Naive thymus-derived CD4-positive, alpha-beta T cell (primary cell): ENCODE measurements at regions not wholly inside any gene's neighbourhood (a gene's known extent, or its start where the extent isn't known, plus 50 kb on each side); places are given as distances from the start of the nearest gene placed in this dataset.
A peak's percentile ranks its signal among the peaks of the same experiment; 100 is the strongest.

Experiments used
- ATAC-seq: fragments of 150-1000 bp; cut with Tn5 transposase; 2 replicates; pipeline ENCODE4 v1.10.0; 2021; ENCODE audit warnings: mild to moderate bottlenecking, moderate library complexity
- CTCF ChIA-PET: fragments of 350-600 bp; sonication (Branson Sonifier 250); formaldehyde crosslinking; loops from one replicate; lab custom pipeline; 2021; ENCODE audit warnings: antibody characterized with exemption; lab: Charles Lee
- POLR2A ChIA-PET: fragments of 350-600 bp; sonication (Branson Sonifier 250); formaldehyde crosslinking; loops from one replicate; lab custom pipeline; 2021; ENCODE audit warnings: antibody characterized with exemption, inconsistent platforms; lab: Charles Lee
- DNase-seq, 9 donors: peaks; one replicate each; pipeline versions ENCODE4 v3.0.0 to v3.0.0-alpha.2; 2020 to 2022; ENCODE audit warnings: mixed read lengths in 1 of 9
- H3K27ac ChIP-seq: one replicate; pipeline ENCODE4 v1.7.0; 2013; ENCODE audit warnings: mild to moderate bottlenecking, low read depth, low read length, moderate library complexity
- H3K27me3 ChIP-seq, 2 donors: one replicate each; pipeline ENCODE4 v1.7.0; 2013; ENCODE audit warnings: low read length in 2 of 2, mild to moderate bottlenecking in 2 of 2, moderate library complexity in 2 of 2; ENCODE audit not compliant: control insufficient read depth in 2 of 2, insufficient read depth in 2 of 2
- H3K36me3 ChIP-seq, 3 experiments: 1 replicate in 2 of 3; 2 replicates in 1 of 3; pipeline ENCODE4 v1.7.0; 2013; ENCODE audit warnings: low read length in 3 of 3, mild to moderate bottlenecking in 3 of 3, moderate library complexity in 1 of 3; ENCODE audit not compliant: insufficient read depth in 3 of 3, control insufficient read depth in 2 of 3
- H3K4me1 ChIP-seq, 2 donors: one replicate each; pipeline ENCODE4 v1.7.0; 2013; ENCODE audit warnings: low read length in 2 of 2, mild to moderate bottlenecking in 2 of 2, moderate library complexity in 1 of 2; ENCODE audit not compliant: control insufficient read depth in 2 of 2, insufficient read depth in 2 of 2
- H3K4me3 ChIP-seq: 2 replicates; pipeline ENCODE4 v1.7.0; 2013; ENCODE audit warnings: mild to moderate bottlenecking, low read length
- H3K9me3 ChIP-seq, 3 experiments: 1 replicate in 2 of 3; 2 replicates in 1 of 3; pipeline ENCODE4 v1.7.0; 2013; ENCODE audit warnings: low read length in 3 of 3; ENCODE audit not compliant: control insufficient read depth in 2 of 3
- H3K27ac Mint-ChIP-seq, 9 donors: one replicate each; pipeline ENCODE4 v1.8.0; 2020 to 2022; ENCODE audit warnings: mixed read lengths in 9 of 9, mild to moderate bottlenecking in 8 of 9, moderate library complexity in 5 of 9, inconsistent platforms in 2 of 9
- H3K27me3 Mint-ChIP-seq, 5 donors: one replicate each; pipeline ENCODE4 v1.8.0; 2021 to 2022; ENCODE audit warnings: mixed read lengths in 5 of 5, mild to moderate bottlenecking in 1 of 5
- H3K36me3 Mint-ChIP-seq, 5 donors: one replicate each; pipeline ENCODE4 v1.8.0; 2020 to 2022; ENCODE audit warnings: mixed read lengths in 5 of 5, mild to moderate bottlenecking in 3 of 5, inconsistent platforms in 1 of 5
- H3K4me1 Mint-ChIP-seq, 7 donors: one replicate each; pipeline ENCODE4 v1.8.0; 2020 to 2022; ENCODE audit warnings: mixed read lengths in 7 of 7, mild to moderate bottlenecking in 3 of 7, inconsistent platforms in 1 of 7
- H3K4me3 Mint-ChIP-seq, 10 donors: one replicate each; pipeline ENCODE4 v1.8.0; 2020 to 2022; ENCODE audit warnings: mild to moderate bottlenecking in 10 of 10, mixed read lengths in 10 of 10, moderate library complexity in 6 of 10, inconsistent platforms in 2 of 10
- H3K9me3 Mint-ChIP-seq, 11 donors: one replicate each; pipeline ENCODE4 v1.8.0; 2020 to 2022; ENCODE audit warnings: mixed read lengths in 11 of 11, mild to moderate bottlenecking in 4 of 11, inconsistent platforms in 1 of 11, moderate library complexity in 1 of 11
- intact Hi-C, 2 donors: fragments of 100-400 bp; cut with micrococcal nuclease; formaldehyde crosslinking; loops; one replicate each; pipeline ENCODE4 v1.15.1; 2023

GRCh38 chrX:40177117-40177430, 79.3 kb upstream of the BCOR start:
- POLR2A ChIA-PET, result interaction anchor here (0.6 to 5.2 kb wide), 27 partner anchors 9 to 982 kb away, joined by 3 to 66 read pairs (median 6); partner anchors contain the start of gene BCOR
- peak overlapping the region; percentile 98 for H3K27ac ChIP-seq
- H3K4me1 ChIP-seq, result peaks cover 12 to 15% of the 10 kb centered on the region in 2 donors
- Mint-ChIP-seq H3K4me1 (peaks cover 5 to 42% (median 32%) of the 10 kb centered on the region in 7 donors), H3K27ac (peak overlapping the region; percentile 90 to 99 (median 98)), H3K27me3 (no peaks in the 10 kb centered on the region), H3K9me3 (peaks cover 0 to 5% (median 0%) of the 10 kb centered on the region in 11 donors), H3K36me3 (no peaks in the 10 kb centered on the region), H3K4me3 (peak overlapping the region; percentile 84 to 92 (median 90))
- H3K27me3 ChIP-seq, result no peaks in the 10 kb centered on the region
- H3K9me3 ChIP-seq, result no peaks in the 10 kb centered on the region
- ATAC-seq, result peak; percentile 8
- peak overlapping the region; percentile 55 for H3K4me3 ChIP-seq
- peak in 1 of 9 donors; percentile 44 for DNase-seq
- CTCF ChIA-PET, result interaction anchor here (1.8 to 2.2 kb wide), 2 partner anchors 68 to 90 kb away, joined by 5 to 10 read pairs; no protein-coding TSS in a partner anchor
- no peaks in the 10 kb centered on the region for H3K36me3 ChIP-seq
- intact Hi-C loops, result loop anchor here (1.0 to 10.0 kb wide), 10 partner anchors 8 to 1370 kb away; partner anchors contain the start of genes DDX3X (in 1 of the 2) and USP9X (in 1 of the 2)

- peak overlapping the region; percentile 89 to 93 (median 90) for H3K4me3 Mint-ChIP-seq
- peak overlapping the region; percentile 73 for H3K4me3 ChIP-seq
- H3K27ac Mint-ChIP-seq, result peak overlapping the region; percentile 96 to 100 (median 98)
- H3K4me1 Mint-ChIP-seq, result peaks cover 5 to 42% (median 32%) of the 10 kb centered on the region in 7 donors
- DNase-seq, result peak; percentile 65 to 85 (median 82)
- intact Hi-C loops, result loop anchor here (1.0 to 10.0 kb wide), 12 partner anchors 7 to 1370 kb away; partner anchors contain the start of genes DDX3X (in 1 of the 2) and USP9X (in 1 of the 2)
- H3K27me3 Mint-ChIP-seq, result no peaks in the 10 kb centered on the region
- peaks cover 0 to 5% (median 0%) of the 10 kb centered on the region in 11 donors for H3K9me3 Mint-ChIP-seq
- ChIA-PET CTCF (interaction anchor here (1.0 to 2.2 kb wide), 4 partner anchors 8 to 90 kb away, joined by 3 to 10 read pairs (median 6); no protein-coding TSS in a partner anchor), POLR2A (interaction anchor here (0.6 to 5.2 kb wide), 29 partner anchors 9 to 981 kb away, joined by 3 to 66 read pairs (median 6); partner anchors contain the start of gene BCOR)
- ATAC-seq, result peak; percentile 65
- H3K36me3 ChIP-seq, result no peaks in the 10 kb centered on the region
- H3K4me1 ChIP-seq, result peaks cover 12 to 15% of the 10 kb centered on the region in 2 donors
- H3K27me3 ChIP-seq, result no peaks in the 10 kb centered on the region
- no peaks in the 10 kb centered on the region for H3K9me3 ChIP-seq
- H3K36me3 Mint-ChIP-seq, result no peaks in the 10 kb centered on the region
- peak overlapping the region; percentile 98 for H3K27ac ChIP-seq
These were observed 78.8 kb upstream of the BCOR start for GRCh38 chrX:40176351-40177116.

- H3K36me3 Mint-ChIP-seq, result no peaks in the 10 kb centered on the region
- Histone ChIP-seq H3K4me3 (peak overlapping the region; percentile 73), H3K36me3 (no peaks in the 10 kb centered on the region), H3K4me1 (peaks cover 13 to 18% of the 10 kb centered on the region in 2 donors), H3K27me3 (no peaks in the 10 kb centered on the region), H3K9me3 (no peaks in the 10 kb centered on the region), H3K27ac (peak overlapping the region; percentile 98)
- ATAC-seq (peak; percentile 58), DNase-seq (peak; percentile 60 to 91 (median 83))
- peak overlapping the region; percentile 96 to 100 (median 98) for H3K27ac Mint-ChIP-seq
- H3K27me3 Mint-ChIP-seq, result no peaks in the 10 kb centered on the region
- peaks cover 0 to 5% (median 0%) of the 10 kb centered on the region in 11 donors for H3K9me3 Mint-ChIP-seq
- CTCF ChIA-PET, result interaction anchor here (1.0 to 2.2 kb wide), 3 partner anchors 8 to 91 kb away, joined by 3 to 10 read pairs (median 6); no protein-coding TSS in a partner anchor
- H3K4me1 Mint-ChIP-seq, result peaks cover 5 to 46% (median 36%) of the 10 kb centered on the region in 7 donors
- POLR2A ChIA-PET, result interaction anchor here (0.7 to 5.2 kb wide), 24 partner anchors 8 to 980 kb away, joined by 3 to 66 read pairs (median 5); partner anchors contain the start of gene BCOR
- H3K4me3 Mint-ChIP-seq, result peak overlapping the region; percentile 89 to 93 (median 90)
- intact Hi-C loops, result loop anchor here (1.0 to 10.0 kb wide), 14 partner anchors 22 to 1369 kb away; partner anchors contain the start of genes DDX3X (in 1 of the 2) and USP9X (in 1 of the 2)
These were observed 78.0 kb upstream of the BCOR start for GRCh38 chrX:40175511-40176350.

- POLR2A ChIA-PET, result interaction anchor here (0.5 to 5.2 kb wide), 14 partner anchors 7 to 111 kb away, joined by 3 to 66 read pairs (median 3); partner anchors contain the start of gene BCOR
- intact Hi-C loops, result loop anchor here (1.0 to 10.0 kb wide), 16 partner anchors 32 to 1373 kb away; partner anchors contain the start of genes DDX3X (in 1 of the 2), MED14 (in 1 of the 2), MID1IP1 (in 1 of the 2) and USP9X (in 1 of the 2)
- H3K9me3 Mint-ChIP-seq, result peaks cover 0 to 5% (median 0%) of the 10 kb centered on the region in 11 donors
- ATAC-seq, result peak; percentile 6
- Histone ChIP-seq H3K27me3 (no peaks in the 10 kb centered on the region), H3K4me3 (peak overlapping the region; percentile 73), H3K9me3 (no peaks in the 10 kb centered on the region), H3K4me1 (peaks cover 17 to 20% of the 10 kb centered on the region in 2 donors), H3K36me3 (no peaks in the 10 kb centered on the region), H3K27ac (peak overlapping the region; percentile 98)
- CTCF ChIA-PET, result no interaction called here
- peak overlapping the region; percentile 89 to 95 (median 90) for H3K4me3 Mint-ChIP-seq
- no peaks in the 10 kb centered on the region for H3K36me3 Mint-ChIP-seq
- H3K27ac Mint-ChIP-seq, result peak overlapping the region; percentile 96 to 100 (median 98)
- peaks cover 7 to 52% (median 39%) of the 10 kb centered on the region in 7 donors for H3K4me1 Mint-ChIP-seq
- no peaks in the 10 kb centered on the region for H3K27me3 Mint-ChIP-seq
- peak in 4 of 9 donors; percentile 21 to 52 (median 43) for DNase-seq
These were observed 77.2 kb upstream of the BCOR start for GRCh38 chrX:40174854-40175510.

- Mint-ChIP-seq H3K36me3 (no peaks in the 10 kb centered on the region), H3K9me3 (peaks cover 0 to 5% (median 0%) of the 10 kb centered on the region in 11 donors), H3K27ac (peak overlapping the region; percentile 96 to 99 (median 98)), H3K27me3 (no peaks in the 10 kb centered on the region), H3K4me1 (peaks cover 7 to 55% (median 43%) of the 10 kb centered on the region in 7 donors), H3K4me3 (peak overlapping the region; percentile 89 to 95 (median 90))
- intact Hi-C loops, result loop anchor here (2.0 to 10.0 kb wide), 9 partner anchors 33 to 1372 kb away; partner anchors contain the start of genes MED14 (in 1 of the 2), MID1IP1 (in 1 of the 2) and USP9X (in 1 of the 2)
- peak overlapping the region; percentile 73 for H3K4me3 ChIP-seq
- ChIA-PET CTCF (no interaction called here), POLR2A (interaction anchor here (0.8 to 5.3 kb wide), 12 partner anchors 10 to 97 kb away, joined by 3 to 66 read pairs (median 7); partner anchors contain the start of gene BCOR)
- H3K4me1 ChIP-seq, result peaks cover 17 to 20% of the 10 kb centered on the region in 2 donors
- H3K27ac ChIP-seq, result peak overlapping the region; percentile 98
- H3K36me3 ChIP-seq, result no peaks in the 10 kb centered on the region
- DNase-seq (peak in 4 of 9 donors; percentile 42 to 64 (median 48)), ATAC-seq (no peak)
- H3K27me3 ChIP-seq, result no peaks in the 10 kb centered on the region
- H3K9me3 ChIP-seq, result no peaks in the 10 kb centered on the region
These were observed 76.5 kb upstream of the BCOR start for GRCh38 chrX:40174001-40174853.
